BLaER1 (cell line): ENCODE measurements at regions not wholly inside any gene's neighbourhood (a gene's known extent, or its start where the extent isn't known, plus 50 kb on each side); places are given as distances from the start of the nearest gene placed in this dataset.

Experiments
- H3K27ac ChIP-seq: shearing (Covaris generic); formaldehyde crosslinking; 2 replicates; pipeline ENCODE4 v1.8.1; 2022
- H3K27me3 ChIP-seq: shearing (Covaris generic); formaldehyde crosslinking; 2 replicates; pipeline ENCODE4 v1.8.1; 2022
- H3K36me3 ChIP-seq: shearing (Covaris generic); formaldehyde crosslinking; 2 replicates; pipeline ENCODE4 v1.8.1; 2022
- H3K4me1 ChIP-seq: shearing (Covaris generic); formaldehyde crosslinking; 2 replicates; pipeline ENCODE4 v1.8.1; 2022
- H3K4me2 ChIP-seq: shearing (Covaris generic); formaldehyde crosslinking; 2 replicates; pipeline ENCODE4 v1.8.1; 2022
- H3K4me3 ChIP-seq: shearing (Covaris generic); formaldehyde crosslinking; 2 replicates; pipeline ENCODE4 v1.8.1; 2022
- H3K9ac ChIP-seq: shearing (Covaris generic); formaldehyde crosslinking; 2 replicates; pipeline ENCODE4 v1.8.1; 2022
- H3K9me3 ChIP-seq: shearing (Covaris generic); formaldehyde crosslinking; 2 replicates; pipeline ENCODE4 v1.8.1; 2022
- H4K20me1 ChIP-seq: shearing (Covaris generic); formaldehyde crosslinking; 2 replicates; pipeline ENCODE4 v1.8.1; 2022
- Cebpa-rat ChIP-seq: shearing (Covaris generic); IDR thresholded peaks from 2 replicates; pipeline ENCODE4 v1.8.1; 2022

- H3K27me3 ChIP-seq, result no peaks in the 10 kb centered on the region
- no peak overlapping the region for H3K4me3 ChIP-seq
- H3K4me2 ChIP-seq, result no peak overlapping the region
- no peak overlapping the region for H3K27ac ChIP-seq
- H4K20me1 ChIP-seq, result no peaks in the 10 kb centered on the region
- H3K9ac ChIP-seq, result no peak overlapping the region
- TF ChIP-seq Cebpa-rat, result no peak
- H3K9me3 ChIP-seq, result no peaks in the 10 kb centered on the region
- no peaks in the 10 kb centered on the region for H3K4me1 ChIP-seq
- H3K36me3 ChIP-seq, result no peaks in the 10 kb centered on the region
Measured at GRCh38 chr4:65819192-65819591, 148.9 kb upstream of the EPHA5 start.

DNA sequence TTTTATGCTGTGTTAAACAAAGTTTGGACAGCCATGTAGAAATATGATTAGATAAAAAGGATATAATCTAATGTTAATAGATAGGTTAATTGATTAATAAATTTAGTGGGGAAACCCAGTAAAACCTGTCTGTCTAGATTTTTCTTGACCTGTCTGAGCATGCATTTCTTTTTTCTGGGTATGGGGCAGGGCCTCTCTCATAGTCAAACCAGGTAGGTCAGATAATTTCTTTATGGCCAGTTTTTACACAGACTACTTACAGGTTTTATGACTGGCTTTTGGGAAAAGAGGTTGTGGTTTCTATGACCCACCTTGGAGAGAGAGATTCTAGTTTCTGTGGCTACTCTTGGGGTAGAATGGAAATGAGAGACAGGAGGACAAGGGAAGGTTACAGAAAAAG is 135.6 kb upstream of the EPHA5 start:
- H3K27ac ChIP-seq, result no peak overlapping the region
- no peaks in the 10 kb centered on the region for H4K20me1 ChIP-seq
- no peak overlapping the region for H3K4me3 ChIP-seq
- TF ChIP-seq Cebpa-rat, result no peak
- H3K9me3 ChIP-seq, result no peaks in the 10 kb centered on the region
- no peaks in the 10 kb centered on the region for H3K36me3 ChIP-seq
- H3K9ac ChIP-seq, result no peak overlapping the region
- no peaks in the 10 kb centered on the region for H3K4me1 ChIP-seq
- H3K4me2 ChIP-seq, result no peak overlapping the region
- H3K27me3 ChIP-seq, result no peaks in the 10 kb centered on the region

DNA sequence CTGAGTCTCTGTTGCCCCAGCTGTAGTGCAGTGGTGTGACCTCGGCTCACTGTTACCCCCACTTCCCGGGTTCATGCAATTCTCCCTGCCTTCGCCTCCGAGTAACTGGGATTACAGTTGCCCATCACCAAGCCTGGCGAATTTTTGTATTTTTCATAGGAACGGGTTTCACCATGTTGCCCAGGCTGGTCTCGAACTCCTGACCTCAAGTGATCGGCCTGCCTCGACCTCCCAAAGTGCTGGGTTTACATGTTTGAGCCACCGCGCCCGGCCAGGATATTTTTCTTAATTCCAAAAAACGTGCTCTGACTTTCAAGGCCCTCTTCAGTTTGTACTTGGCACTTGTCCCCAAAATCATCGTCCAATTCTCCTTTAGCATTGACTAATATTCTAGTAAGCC is 129.2 kb upstream of the EPHA5 start:
- Histone ChIP-seq H4K20me1 (no peaks in the 10 kb centered on the region), H3K4me2 (no peak overlapping the region), H3K9me3 (no peaks in the 10 kb centered on the region), H3K9ac (no peak overlapping the region), H3K27me3 (no peaks in the 10 kb centered on the region), H3K4me3 (no peak overlapping the region), H3K4me1 (no peaks in the 10 kb centered on the region), H3K36me3 (no peaks in the 10 kb centered on the region), H3K27ac (no peak overlapping the region)
- no peak for TF ChIP-seq Cebpa-rat

DNA sequence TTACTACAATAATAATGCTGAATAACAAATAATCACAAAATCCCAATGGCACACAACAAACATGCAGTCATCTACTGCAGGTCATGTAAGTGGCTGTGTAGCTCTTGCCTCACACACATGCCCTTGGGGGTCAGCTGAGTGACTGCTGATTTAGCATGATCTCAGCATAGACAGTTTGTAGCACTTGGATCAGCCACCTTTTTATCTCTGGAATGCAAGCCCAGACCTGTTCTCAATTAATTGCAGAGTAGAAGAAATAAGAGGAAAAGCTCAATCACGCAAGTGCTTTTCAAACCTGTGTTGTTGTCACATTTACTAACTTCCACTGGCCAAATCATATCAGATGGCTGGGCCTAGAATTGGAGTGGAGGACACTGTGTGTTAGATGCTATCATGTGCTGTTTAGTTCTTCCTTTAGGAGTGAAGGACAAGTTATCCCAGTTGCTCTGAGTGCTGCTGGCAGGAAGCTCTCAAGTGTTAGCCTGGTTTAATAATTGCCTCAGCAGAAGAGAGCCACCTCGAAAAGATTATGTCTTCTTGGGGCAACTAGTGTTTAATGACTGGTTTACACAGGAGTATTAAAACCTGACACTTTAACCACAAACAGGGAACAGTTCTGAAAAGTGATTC is 128.3 kb upstream of the EPHA5 start:
- H3K27me3 ChIP-seq, result no peaks in the 10 kb centered on the region

DNA sequence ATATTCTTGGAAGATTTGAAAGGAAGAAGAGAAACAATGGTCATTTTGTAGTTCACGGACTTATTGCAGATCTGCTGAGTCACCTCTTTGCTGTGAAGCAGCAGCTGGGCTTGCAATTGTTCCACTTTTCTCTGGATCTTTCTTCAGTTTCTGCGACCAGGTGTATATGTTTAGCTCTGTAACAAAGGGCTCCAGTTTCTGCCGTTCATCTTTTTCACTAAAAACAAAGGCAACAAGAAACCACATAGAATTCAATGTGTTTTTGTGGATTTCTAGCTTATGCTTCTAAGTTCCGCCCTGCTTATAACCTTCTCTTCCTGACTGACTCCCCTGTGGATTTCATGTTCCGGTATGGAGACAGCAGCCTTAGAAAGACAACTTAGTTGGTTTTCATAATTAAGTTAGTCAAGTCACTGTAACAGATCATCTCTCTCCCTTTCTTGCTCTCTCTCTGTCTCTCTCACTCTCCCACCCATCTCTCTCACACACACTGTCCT is 121.6 kb upstream of the EPHA5 start:
- Histone ChIP-seq H3K4me1 (0 out of 2 replicates have a peak, but pooled peaks cover 6% of the 10 kb centered on the region), H3K36me3 (no peaks in the 10 kb centered on the region), H3K9ac (no peak overlapping the region), H4K20me1 (no peaks in the 10 kb centered on the region), H3K4me2 (peak overlapping the region; percentile 7; the same call in 1 of the 2 replicates), H3K4me3 (no peak overlapping the region), H3K9me3 (no peaks in the 10 kb centered on the region), H3K27me3 (no peaks in the 10 kb centered on the region), H3K27ac (no peak overlapping the region)
- no peak for TF ChIP-seq Cebpa-rat

More for the DNA sequence above, 128.3 kb upstream of the EPHA5 start:
- Histone ChIP-seq H4K20me1 (no peaks in the 10 kb centered on the region), H3K4me2 (no peak overlapping the region), H3K27ac (no peak overlapping the region), H3K9ac (no peak overlapping the region), H3K4me1 (no peaks in the 10 kb centered on the region), H3K36me3 (no peaks in the 10 kb centered on the region), H3K4me3 (no peak overlapping the region), H3K9me3 (no peaks in the 10 kb centered on the region)
- no peak for TF ChIP-seq Cebpa-rat

DNA sequence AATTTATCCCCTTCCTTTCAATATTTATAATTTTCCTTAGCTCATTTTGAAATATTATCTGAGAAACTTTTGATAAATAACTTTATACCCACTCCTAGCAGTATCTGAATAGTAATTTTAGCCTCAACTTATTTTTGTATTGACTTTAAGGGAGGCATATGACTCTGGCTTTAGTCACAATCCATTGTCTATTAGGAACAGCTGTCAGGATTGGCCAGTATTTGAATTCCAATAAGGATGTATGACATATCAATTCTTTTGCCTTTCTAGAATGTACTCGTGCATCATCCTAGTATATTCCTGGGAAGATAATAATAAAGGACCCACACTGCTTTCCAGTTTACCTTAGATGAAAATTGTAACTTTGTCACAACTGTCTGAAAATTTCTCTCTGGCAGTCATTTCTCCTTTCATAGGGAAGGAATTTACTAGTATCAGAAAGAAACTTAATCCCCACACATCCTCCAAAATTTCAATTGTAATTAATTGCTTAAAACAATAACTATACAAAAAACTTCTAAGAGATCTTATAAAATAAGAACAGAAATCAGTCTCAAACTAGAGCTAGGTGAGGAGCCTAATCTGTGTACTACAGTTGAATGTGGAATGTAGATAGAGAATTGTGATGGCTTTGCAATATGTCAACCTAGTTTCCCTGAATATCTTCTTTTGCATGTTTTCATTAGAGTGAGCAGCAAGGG is 121.0 kb upstream of the EPHA5 start:
- Histone ChIP-seq H3K27ac (no peak overlapping the region), H4K20me1 (no peaks in the 10 kb centered on the region), H3K4me2 (peak overlapping the region; percentile 7; the same call in 1 of the 2 replicates), H3K36me3 (no peaks in the 10 kb centered on the region), H3K9ac (no peak overlapping the region), H3K4me3 (no peak overlapping the region), H3K4me1 (0 out of 2 replicates have a peak, but pooled peaks cover 6% of the 10 kb centered on the region), H3K27me3 (no peaks in the 10 kb centered on the region), H3K9me3 (no peaks in the 10 kb centered on the region)
- TF ChIP-seq Cebpa-rat, result no peak

DNA sequence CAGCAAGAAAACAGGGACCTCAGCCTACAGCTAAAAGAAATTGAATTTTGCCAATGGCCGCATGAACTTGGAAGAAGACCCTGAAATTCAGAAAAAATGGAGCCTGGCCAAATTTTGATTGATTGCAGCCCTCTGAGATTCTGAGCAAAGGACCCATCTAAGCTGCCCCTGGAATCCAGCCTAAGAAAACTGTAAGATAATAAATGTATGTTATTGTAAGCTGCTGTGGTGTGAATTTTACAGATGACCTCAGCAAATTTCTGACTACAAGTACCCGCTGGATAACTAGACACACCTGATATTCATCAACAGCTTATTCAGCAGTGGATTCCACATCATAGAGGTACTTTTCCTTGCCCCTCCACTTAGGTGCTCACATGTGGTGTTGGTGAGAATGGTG is 119.5 kb upstream of the EPHA5 start:
- H3K27ac ChIP-seq, result no peak overlapping the region
- H3K9me3 ChIP-seq, result no peaks in the 10 kb centered on the region
- H3K4me3 ChIP-seq, result no peak overlapping the region
- 0 out of 2 replicates have a peak, but pooled peaks cover 6% of the 10 kb centered on the region for H3K4me1 ChIP-seq
- no peaks in the 10 kb centered on the region for H4K20me1 ChIP-seq
- no peaks in the 10 kb centered on the region for H3K27me3 ChIP-seq
- no peaks in the 10 kb centered on the region for H3K36me3 ChIP-seq
- no peak overlapping the region for H3K9ac ChIP-seq
- H3K4me2 ChIP-seq, result no peak overlapping the region
- no peak for TF ChIP-seq Cebpa-rat

- TF ChIP-seq Cebpa-rat, result no peak
- Histone ChIP-seq H3K4me3 (no peak overlapping the region), H3K9ac (no peak overlapping the region), H3K9me3 (no peaks in the 10 kb centered on the region), H3K36me3 (no peaks in the 10 kb centered on the region), H3K27me3 (no peaks in the 10 kb centered on the region), H3K27ac (no peak overlapping the region), H3K4me1 (0 out of 2 replicates have a peak, but pooled peaks cover 6% of the 10 kb centered on the region), H3K4me2 (no peak overlapping the region), H4K20me1 (no peaks in the 10 kb centered on the region)
Measured at GRCh38 chr4:65789341-65789740, 119.1 kb upstream of the EPHA5 start.

- Histone ChIP-seq H3K4me1 (no peaks in the 10 kb centered on the region), H3K9ac (no peak overlapping the region), H3K4me2 (no peak overlapping the region), H3K27ac (no peak overlapping the region), H3K36me3 (no peaks in the 10 kb centered on the region), H3K9me3 (peaks cover 34% of the 10 kb centered on the region), H3K4me3 (no peak overlapping the region), H4K20me1 (no peaks in the 10 kb centered on the region), H3K27me3 (no peaks in the 10 kb centered on the region)
- no peak for TF ChIP-seq Cebpa-rat
Measured at GRCh38 chr4:65777270-65777669, 107.0 kb upstream of the EPHA5 start.

- Histone ChIP-seq H3K9me3 (peaks cover 41% of the 10 kb centered on the region), H3K4me2 (no peak overlapping the region), H3K27ac (no peak overlapping the region), H4K20me1 (no peaks in the 10 kb centered on the region), H3K9ac (no peak overlapping the region), H3K4me1 (no peaks in the 10 kb centered on the region), H3K36me3 (no peaks in the 10 kb centered on the region), H3K4me3 (no peak overlapping the region), H3K27me3 (no peaks in the 10 kb centered on the region)
- TF ChIP-seq Cebpa-rat, result no peak
Measured at GRCh38 chr4:65773636-65774035, 103.3 kb upstream of the EPHA5 start.
